Neuronal stem cell (in vitro differentiated cells): ENCODE measurements at regions not wholly inside any gene's neighbourhood (a gene's known extent, or its start where the extent isn't known, plus 50 kb on each side); places are given as distances from the start of the nearest gene placed in this dataset.

Experiments used
- DNase-seq: peaks from one replicate; pipeline ENCODE4 v3.0.0-alpha.2; 2013; ENCODE audit warnings: low spot score
- H2AFZ ChIP-seq: one replicate; pipeline ENCODE4 v1.6.1; 2013; ENCODE audit warnings: mild to moderate bottlenecking, low read length, inconsistent platforms
- H2AK5ac ChIP-seq: 2 replicates; pipeline ENCODE4 v1.6.1; 2013; ENCODE audit warnings: low read depth, mild to moderate bottlenecking, inconsistent platforms, low read length, moderate library complexity, mixed read lengths
- H2BK120ac ChIP-seq: 2 replicates; pipeline ENCODE4 v1.6.1; 2013; ENCODE audit warnings: low read depth, mild to moderate bottlenecking, inconsistent platforms, low read length, moderate library complexity, mixed read lengths
- H2BK12ac ChIP-seq: one replicate; pipeline ENCODE4 v1.6.1; 2013; ENCODE audit warnings: low read length, inconsistent platforms
- H2BK15ac ChIP-seq: 2 replicates; pipeline ENCODE4 v1.6.1; 2013; ENCODE audit warnings: mild to moderate bottlenecking, low read length, inconsistent platforms, mixed read lengths
- H2BK5ac ChIP-seq: one replicate; pipeline ENCODE4 v1.6.1; 2013; ENCODE audit warnings: inconsistent platforms, mild to moderate bottlenecking, low read length, moderate library complexity
- H3K14ac ChIP-seq: one replicate; pipeline ENCODE4 v1.6.1; 2013; ENCODE audit warnings: low read length, inconsistent platforms
- H3K18ac ChIP-seq: 2 replicates; pipeline ENCODE4 v1.6.1; 2013; ENCODE audit warnings: low read length, inconsistent platforms
- H3K23ac ChIP-seq: 2 replicates; pipeline ENCODE4 v1.6.1; 2013; ENCODE audit warnings: low read depth, mild to moderate bottlenecking, mixed read lengths, low read length, inconsistent platforms; ENCODE audit not compliant: poor library complexity
- H3K27ac ChIP-seq: replicated peaks from 3 replicates; pipeline ENCODE4 v1.5.1; 2013; ENCODE audit warnings: low read length, inconsistent platforms
- H3K27me3 ChIP-seq, 3 experiments: 2 replicates each; pipeline ENCODE4 v1.6.1; 2013; ENCODE audit warnings: low read length in 3 of 3, mild to moderate bottlenecking in 2 of 3, inconsistent platforms in 1 of 3, low read depth in 1 of 3, mixed read lengths in 1 of 3, moderate library complexity in 1 of 3; ENCODE audit not compliant: control insufficient read depth in 3 of 3, insufficient read depth in 3 of 3
- H3K36me3 ChIP-seq, 2 donors: replicated peaks in 1 of 2; 2 replicates each; pipeline ENCODE4 v1.6.1; 2013; ENCODE audit warnings: low read length in 2 of 2; ENCODE audit not compliant: control insufficient read depth in 2 of 2, insufficient read depth in 2 of 2
- H3K4ac ChIP-seq: 2 replicates; pipeline ENCODE4 v1.6.1; 2013; ENCODE audit warnings: inconsistent platforms, mild to moderate bottlenecking, low read length, moderate library complexity
- H3K4me1 ChIP-seq, 2 donors: 1 replicate in 1 of 2; 2 replicates in 1 of 2; pipeline ENCODE4 v1.6.1; 2013; ENCODE audit warnings: low read length in 2 of 2, low read depth in 1 of 2; ENCODE audit not compliant: control insufficient read depth in 2 of 2, insufficient read depth in 1 of 2
- H3K4me2 ChIP-seq: one replicate; pipeline ENCODE4 v1.6.1; 2013; ENCODE audit warnings: mild to moderate bottlenecking, low read length, inconsistent platforms; ENCODE audit not compliant: insufficient read depth, poor library complexity, severe bottlenecking
- H3K4me3 ChIP-seq, 2 donors: 2 replicates each; pipeline ENCODE4 v1.5.1; 2013; ENCODE audit warnings: low read length in 2 of 2, mild to moderate bottlenecking in 2 of 2, inconsistent platforms in 1 of 2, moderate library complexity in 1 of 2
- H3K79me1 ChIP-seq: one replicate; pipeline ENCODE4 v1.6.1; 2013; ENCODE audit warnings: low read depth, mild to moderate bottlenecking, inconsistent platforms, low read length, moderate library complexity
- H3K9ac ChIP-seq: one replicate; pipeline ENCODE4 v1.6.1; 2013; ENCODE audit warnings: mild to moderate bottlenecking, low read depth, low read length, inconsistent platforms; ENCODE audit not compliant: poor library complexity
- H3K9me3 ChIP-seq, 2 donors: replicated peaks in 1 of 2; 2 replicates each; pipeline versions ENCODE3 to v1.6.1; 2013; ENCODE audit warnings: low read length in 2 of 2, mild to moderate bottlenecking in 2 of 2, inconsistent platforms in 1 of 2, low read depth in 1 of 2, mixed read lengths in 1 of 2, moderate library complexity in 1 of 2; ENCODE audit not compliant: control insufficient read depth in 2 of 2, insufficient read depth in 1 of 2
- H4K8ac ChIP-seq: one replicate; pipeline ENCODE4 v1.6.1; 2013; ENCODE audit warnings: low read depth, mild to moderate bottlenecking, inconsistent platforms, low read length, moderate library complexity
- H4K91ac ChIP-seq: one replicate; pipeline ENCODE4 v1.6.1; 2013; ENCODE audit warnings: low read length, low read depth, mild to moderate bottlenecking, inconsistent platforms; ENCODE audit not compliant: poor library complexity
- WGBS, 2 donors: extraction: QIAGEN DNeasy Blood & Tissue Kit; methylation state at CpG; one replicate each; pipeline ENCODE4 v1.1.7; 2013; ENCODE audit warnings: missing lambda C conversion rate in 2 of 2, mixed read lengths in 1 of 2; ENCODE audit not compliant: insufficient read length in 2 of 2, insufficient replicate concordance in 1 of 2; ENCODE audit errors: extremely low coverage in 2 of 2; 5-methylcytosine and 5-hydroxymethylcytosine counted together

DNA sequence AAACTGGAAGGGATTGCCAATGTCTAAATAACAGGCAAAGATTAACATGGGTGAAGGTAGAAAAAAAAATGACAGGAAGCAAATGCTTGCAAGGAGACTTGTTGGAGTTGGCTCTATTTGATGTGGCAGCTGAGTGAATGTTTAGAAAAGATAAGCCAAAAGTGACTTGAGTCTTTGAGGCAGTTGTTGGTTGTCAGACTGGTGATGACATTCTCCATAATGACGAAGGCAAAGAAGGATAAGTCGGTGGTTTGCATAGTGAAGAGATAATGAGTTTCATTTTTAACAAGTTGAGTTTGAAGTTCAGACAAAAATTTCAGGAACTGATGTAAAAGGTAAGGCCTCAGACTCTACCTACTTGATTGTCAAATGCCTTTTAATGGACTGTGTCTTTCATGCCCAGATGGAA, 704.1 kb upstream of the SGO1 start:
- no peaks in the 10 kb centered on the region for H3K4me1 ChIP-seq
- H2BK120ac ChIP-seq: no peak overlapping the region
- H3K9ac ChIP-seq: no peak overlapping the region
- WGBS, 2 donors: no CpG with 5 or more reads among the region's 2 CpGs
- no peak overlapping the region for H4K8ac ChIP-seq
- no peak overlapping the region for H3K27ac ChIP-seq
- H2BK15ac ChIP-seq: no peak overlapping the region
- H2AK5ac ChIP-seq: no peak overlapping the region
- H3K18ac ChIP-seq: no peak overlapping the region
- H3K4ac ChIP-seq: no peak overlapping the region
- H3K14ac ChIP-seq: no peak overlapping the region
- H3K27me3 ChIP-seq: no peaks in the 10 kb centered on the region
- H2AFZ ChIP-seq: no peak overlapping the region
- no peak overlapping the region for H2BK12ac ChIP-seq
- no peak overlapping the region for H4K91ac ChIP-seq
- H3K79me1 ChIP-seq: peaks cover 3% of the 10 kb centered on the region
- H3K4me3 ChIP-seq: no peak overlapping the region
- no peak overlapping the region for H2BK5ac ChIP-seq
- H3K23ac ChIP-seq: no peak overlapping the region
- H3K36me3 ChIP-seq: no peaks in the 10 kb centered on the region
- H3K9me3 ChIP-seq: no peaks in the 10 kb centered on the region
- H3K4me2 ChIP-seq: no peak overlapping the region
- DNase-seq: no peak

DNA sequence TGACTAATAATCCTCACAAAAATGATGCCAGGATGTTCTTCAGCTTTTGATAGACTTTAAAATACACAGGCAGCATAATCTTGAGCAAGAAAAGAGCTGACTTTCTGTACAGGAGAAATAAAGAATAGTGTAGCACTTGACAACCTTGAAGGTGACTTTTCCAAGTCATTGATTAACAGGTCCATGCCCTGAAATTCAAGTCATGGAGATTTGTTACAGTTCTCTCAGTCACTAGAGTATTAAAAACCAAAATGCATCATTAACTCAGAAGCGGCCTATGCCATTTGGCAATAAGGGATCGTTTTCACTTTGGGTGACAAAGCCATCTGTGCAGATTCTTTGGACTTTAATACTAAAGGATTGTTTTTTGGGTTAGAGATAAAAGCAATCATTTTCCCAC, 692.7 kb upstream of the SGO1 start:
- no peak overlapping the region for H3K18ac ChIP-seq
- H3K27me3 ChIP-seq: no peaks in the 10 kb centered on the region
- no peak overlapping the region for H2AFZ ChIP-seq
- no peak overlapping the region for H2BK12ac ChIP-seq
- no peak overlapping the region for H2AK5ac ChIP-seq
- no peak overlapping the region for H3K23ac ChIP-seq
- H3K14ac ChIP-seq: no peak overlapping the region
- H3K4ac ChIP-seq: no peak overlapping the region
- no peaks in the 10 kb centered on the region for H3K9me3 ChIP-seq
- no peaks in the 10 kb centered on the region for H3K36me3 ChIP-seq
- H4K8ac ChIP-seq: no peak overlapping the region
- H3K9ac ChIP-seq: no peak overlapping the region
- no peak overlapping the region for H3K4me3 ChIP-seq
- no peak overlapping the region for H2BK15ac ChIP-seq
- no peaks in the 10 kb centered on the region for H3K4me1 ChIP-seq
- H2BK120ac ChIP-seq: no peak overlapping the region
- H2BK5ac ChIP-seq: no peak overlapping the region
- DNase-seq: no peak
- H3K79me1 ChIP-seq: no peaks in the 10 kb centered on the region
- no peak overlapping the region for H3K27ac ChIP-seq
- no peak overlapping the region for H3K4me2 ChIP-seq
- WGBS, 2 donors: no CpG with 5 or more reads among the region's 2 CpGs
- H4K91ac ChIP-seq: no peak overlapping the region

DNA sequence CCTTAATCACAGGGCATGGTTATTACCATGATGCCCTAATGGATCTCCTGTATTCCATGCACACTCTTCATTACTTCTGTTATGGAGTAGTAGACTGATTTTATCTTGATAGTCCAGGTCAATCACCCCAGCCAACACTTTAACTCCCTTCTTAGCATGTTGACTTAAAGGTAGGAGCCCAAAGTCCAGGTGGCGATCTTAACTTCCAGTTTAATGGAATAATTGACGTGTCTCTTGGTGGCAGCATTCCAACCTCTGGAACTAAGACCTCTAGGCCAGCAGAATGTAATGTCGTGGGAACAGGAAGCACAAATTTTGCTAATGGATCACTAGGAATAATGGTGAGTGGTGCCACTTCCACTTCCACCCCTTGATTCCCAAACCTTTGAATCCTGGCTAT, 687.2 kb upstream of the SGO1 start:
- DNase-seq: no peak
- Histone ChIP-seq H3K4me3 (no peak overlapping the region), H3K36me3 (no peaks in the 10 kb centered on the region), H3K27me3 (no peaks in the 10 kb centered on the region), H3K9ac (no peak overlapping the region), H2BK15ac (no peak overlapping the region), H4K8ac (no peak overlapping the region), H3K14ac (no peak overlapping the region), H2BK120ac (no peak overlapping the region), H3K4ac (no peak overlapping the region), H3K23ac (no peak overlapping the region), H2BK12ac (no peak overlapping the region), H3K18ac (no peak overlapping the region), H3K27ac (no peak overlapping the region), H3K4me1 (no peaks in the 10 kb centered on the region), H3K79me1 (no peaks in the 10 kb centered on the region), H3K4me2 (no peak overlapping the region), H3K9me3 (no peaks in the 10 kb centered on the region), H2BK5ac (no peak overlapping the region), H2AK5ac (no peak overlapping the region), H4K91ac (no peak overlapping the region), H2AFZ (no peak overlapping the region)
- no CpG with 5 or more reads among the region's 3 CpGs for WGBS, 2 donors

DNA sequence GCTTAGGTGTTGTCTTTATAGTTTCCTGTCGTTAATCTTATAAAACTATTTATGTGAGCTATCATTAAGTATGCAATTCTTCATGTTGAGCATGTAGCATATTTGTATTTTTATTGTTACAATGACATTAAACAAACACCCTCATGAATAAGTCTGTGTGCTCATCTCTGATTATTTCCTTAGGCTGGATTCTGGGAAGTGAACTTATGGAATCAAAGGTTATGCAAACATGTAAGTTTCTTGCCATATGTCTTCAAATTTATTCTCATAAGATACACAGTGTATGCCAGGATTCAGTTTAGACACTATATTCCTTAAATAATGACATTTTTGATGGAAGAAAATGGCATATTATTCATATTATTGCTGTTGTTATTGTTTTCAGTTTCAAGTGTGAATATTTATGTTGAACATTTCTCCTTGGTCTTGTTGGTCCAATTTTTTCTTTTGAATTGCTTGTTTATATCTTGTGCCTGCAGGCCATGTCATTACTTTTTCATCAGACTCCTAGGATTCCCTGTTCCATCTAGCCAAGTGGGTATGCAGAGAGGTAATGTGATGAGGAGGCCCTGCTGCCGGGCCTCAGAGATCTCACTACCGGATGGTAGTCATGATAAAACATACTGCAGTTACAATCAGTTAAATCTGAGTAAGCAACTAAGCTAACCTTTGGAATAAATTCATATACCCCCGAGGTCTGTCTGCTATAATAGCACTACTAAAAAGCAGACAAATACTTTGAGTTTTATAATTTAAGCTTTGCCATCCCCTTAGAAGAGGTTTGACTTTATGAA, 684.3 kb upstream of the SGO1 start:
- H3K4me1 ChIP-seq: no peaks in the 10 kb centered on the region
- no peak overlapping the region for H3K18ac ChIP-seq
- no peak overlapping the region for H4K91ac ChIP-seq
- H2BK15ac ChIP-seq: no peak overlapping the region
- H2AK5ac ChIP-seq: no peak overlapping the region
- H3K36me3 ChIP-seq: no peaks in the 10 kb centered on the region
- H2AFZ ChIP-seq: no peak overlapping the region
- H3K4me2 ChIP-seq: no peak overlapping the region
- H3K14ac ChIP-seq: no peak overlapping the region
- no peaks in the 10 kb centered on the region for H3K9me3 ChIP-seq
- H3K79me1 ChIP-seq: no peaks in the 10 kb centered on the region
- H3K4ac ChIP-seq: no peak overlapping the region
- DNase-seq: no peak
- H3K4me3 ChIP-seq: no peak overlapping the region
- no peak overlapping the region for H3K27ac ChIP-seq
- WGBS, 2 donors: no CpG with 5 or more reads among the region's 4 CpGs
- H3K23ac ChIP-seq: no peak overlapping the region
- no peak overlapping the region for H4K8ac ChIP-seq
- H2BK120ac ChIP-seq: no peak overlapping the region
- H3K27me3 ChIP-seq: no peaks in the 10 kb centered on the region
- H2BK5ac ChIP-seq: no peak overlapping the region
- H3K9ac ChIP-seq: no peak overlapping the region
- no peak overlapping the region for H2BK12ac ChIP-seq
